D341Med (cell line): ENCODE measurements at regions not wholly inside any gene's neighbourhood (a gene's known extent, or its start where the extent isn't known, plus 50 kb on each side); places are given as distances from the start of the nearest gene placed in this dataset.
A peak's percentile ranks its signal among the peaks of the same experiment; 100 is the strongest.

Experiments used
- DNase-seq: peaks from one replicate; pipeline ENCODE4 v3.0.0; 2012; ENCODE audit warnings: low spot score

GRCh38 chr20:57027777-57028176, 238.7 kb downstream of the BMP7 start:
- DNase-seq, result no peak

DNA sequence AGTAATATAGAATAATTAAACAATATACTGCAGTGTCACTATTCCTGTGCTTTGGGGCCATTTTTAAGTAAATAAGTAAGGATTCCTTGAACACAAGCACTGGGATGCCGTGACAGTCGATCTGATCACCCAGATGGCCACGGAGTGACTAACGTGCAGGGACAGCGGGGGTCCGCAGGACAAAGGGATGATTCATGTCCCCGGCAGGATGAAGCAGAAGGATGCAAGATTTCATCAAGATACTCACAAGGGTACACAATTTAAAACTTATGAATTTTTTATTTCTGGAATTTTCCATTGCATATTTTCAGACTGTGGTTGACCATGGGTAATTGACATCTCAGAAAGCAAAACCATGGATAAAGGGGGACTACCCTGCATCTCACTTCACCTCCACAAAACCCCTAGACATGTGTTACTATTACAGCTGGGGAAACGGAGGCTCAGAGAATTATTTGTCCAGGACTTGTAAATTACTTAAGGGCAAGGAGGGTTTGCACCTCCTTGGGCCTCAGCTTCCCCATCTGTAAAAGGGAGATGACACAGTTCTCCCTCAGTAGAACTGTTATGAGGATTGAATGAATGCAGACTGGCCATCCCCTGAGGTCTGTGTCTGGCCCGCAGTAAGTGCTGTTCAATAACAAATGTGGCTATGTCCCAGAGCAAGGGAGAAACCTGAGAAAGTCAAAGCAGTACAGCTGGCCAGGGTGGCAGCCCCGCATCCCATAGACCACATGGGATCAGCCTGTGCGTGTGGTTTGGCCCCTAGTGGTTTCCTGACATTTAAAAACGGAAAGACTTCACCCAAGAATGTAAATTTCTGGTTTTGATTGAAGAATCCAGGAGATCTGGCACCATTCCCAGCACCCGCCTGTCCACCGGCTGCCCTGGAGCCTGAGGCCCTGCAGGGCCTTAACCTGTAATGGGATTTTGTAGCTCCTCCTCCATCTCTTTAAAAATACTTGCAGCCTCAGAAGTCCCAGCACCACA, 235.5 kb downstream of the BMP7 start:
- DNase-seq, result no peak

- DNase-seq, result no peak
Observed at GRCh38 chr20:57031867-57032355, 234.5 kb downstream of the BMP7 start.

DNA sequence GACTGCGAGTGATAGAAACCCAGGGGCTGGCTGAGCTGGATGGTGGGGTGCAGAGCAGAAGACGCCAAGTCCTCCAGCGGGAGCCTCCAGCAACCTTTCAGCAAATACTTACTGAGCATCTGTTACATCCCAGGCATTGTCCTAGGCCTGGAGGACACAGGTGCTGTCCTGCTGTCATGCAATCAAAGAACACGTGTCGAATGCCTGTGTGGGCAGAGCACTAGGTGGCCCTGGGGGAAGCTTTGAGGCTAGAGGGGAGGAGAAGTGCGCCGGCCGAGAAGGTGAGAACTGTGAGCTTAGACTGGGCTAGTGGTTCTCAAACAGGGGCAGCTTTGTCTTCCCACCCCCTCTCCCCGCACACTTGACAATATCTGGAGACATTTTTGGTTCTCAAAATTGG, 233.6 kb downstream of the BMP7 start:
- no peak for DNase-seq

GRCh38 chr20:57034001-57034400, 232.4 kb downstream of the BMP7 start:
- DNase-seq, result no peak

- no peak for DNase-seq
Observed at GRCh38 chr20:57037689-57038088, 228.8 kb downstream of the BMP7 start.

- no peak for DNase-seq
Observed at GRCh38 chr20:57038608-57039440, 227.6 kb downstream of the BMP7 start.

- no peak for DNase-seq
Observed at GRCh38 chr20:57040466-57040865, 226.0 kb downstream of the BMP7 start.

DNA sequence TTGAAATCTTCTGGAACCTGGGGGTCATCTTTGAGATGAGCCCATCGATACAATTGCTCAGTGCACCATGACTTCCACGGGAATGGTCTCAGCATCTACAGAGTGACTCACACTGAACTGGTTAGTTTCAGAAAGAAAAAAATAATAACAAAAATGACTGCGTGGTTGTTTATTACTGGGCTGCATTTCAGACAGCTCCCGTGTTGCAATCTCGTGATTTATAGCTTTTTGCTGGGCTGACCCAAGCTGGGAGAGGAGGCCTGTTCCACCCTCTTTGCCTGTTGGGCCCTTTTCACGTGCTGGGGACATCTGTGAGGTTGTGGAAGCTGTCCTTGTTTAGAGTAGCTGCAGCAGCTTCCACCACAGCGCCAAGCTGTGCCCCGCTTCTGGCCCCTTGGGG, 225.5 kb downstream of the BMP7 start:
- no peak for DNase-seq

- DNase-seq, result no peak
Observed at GRCh38 chr20:57043091-57043490, 223.3 kb downstream of the BMP7 start.

- no peak for DNase-seq
Observed at GRCh38 chr20:57043669-57044268, 222.7 kb downstream of the BMP7 start.

GRCh38 chr20:57047281-57048026, 219.0 kb downstream of the BMP7 start:
- peak; percentile 57 for DNase-seq

GRCh38 chr20:57048027-57048869, 218.2 kb downstream of the BMP7 start:
- peak; percentile 78 for DNase-seq

DNA sequence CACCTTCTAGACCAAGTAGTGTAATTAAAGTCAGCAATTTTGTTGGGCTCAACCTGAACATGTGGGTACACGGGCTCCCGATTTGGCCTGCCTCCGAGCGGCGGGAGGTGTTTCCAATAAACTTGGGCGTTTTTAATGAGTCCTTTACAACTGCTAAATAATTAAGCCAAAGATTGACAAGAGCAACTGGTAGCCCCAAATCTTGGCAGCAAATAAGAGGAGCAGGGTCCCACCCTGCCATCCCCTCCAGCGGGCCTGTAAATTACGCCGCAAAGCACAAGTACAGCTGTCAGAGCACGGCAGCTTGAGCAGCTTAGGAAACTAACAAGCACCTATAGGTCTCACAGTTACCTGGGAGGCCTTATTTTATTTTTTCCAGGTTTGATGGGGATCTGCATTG, 217.1 kb downstream of the BMP7 start:
- DNase-seq, result no peak

GRCh38 chr20:57051096-57051495, 215.3 kb downstream of the BMP7 start:
- no peak for DNase-seq

DNA sequence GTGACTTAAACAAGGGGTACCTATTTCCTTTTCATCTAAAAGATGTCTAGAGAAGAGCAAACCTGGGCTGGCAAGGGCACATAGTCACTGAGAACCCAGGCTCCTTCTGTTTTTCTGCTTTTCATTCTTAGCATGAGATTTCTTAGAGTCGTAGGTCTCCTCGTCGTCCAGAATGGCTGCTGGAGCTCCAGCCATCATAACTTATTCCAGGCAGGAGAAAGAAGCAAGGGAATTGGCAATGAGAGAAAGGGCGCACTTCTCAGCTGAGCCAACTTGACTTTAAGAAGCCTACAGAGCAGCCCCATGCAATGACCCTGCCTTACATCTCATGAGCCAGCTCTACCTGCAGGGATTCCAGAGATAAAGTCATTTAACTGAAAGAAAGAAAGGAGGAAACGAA, 213.4 kb downstream of the BMP7 start:
- DNase-seq, result no peak

DNA sequence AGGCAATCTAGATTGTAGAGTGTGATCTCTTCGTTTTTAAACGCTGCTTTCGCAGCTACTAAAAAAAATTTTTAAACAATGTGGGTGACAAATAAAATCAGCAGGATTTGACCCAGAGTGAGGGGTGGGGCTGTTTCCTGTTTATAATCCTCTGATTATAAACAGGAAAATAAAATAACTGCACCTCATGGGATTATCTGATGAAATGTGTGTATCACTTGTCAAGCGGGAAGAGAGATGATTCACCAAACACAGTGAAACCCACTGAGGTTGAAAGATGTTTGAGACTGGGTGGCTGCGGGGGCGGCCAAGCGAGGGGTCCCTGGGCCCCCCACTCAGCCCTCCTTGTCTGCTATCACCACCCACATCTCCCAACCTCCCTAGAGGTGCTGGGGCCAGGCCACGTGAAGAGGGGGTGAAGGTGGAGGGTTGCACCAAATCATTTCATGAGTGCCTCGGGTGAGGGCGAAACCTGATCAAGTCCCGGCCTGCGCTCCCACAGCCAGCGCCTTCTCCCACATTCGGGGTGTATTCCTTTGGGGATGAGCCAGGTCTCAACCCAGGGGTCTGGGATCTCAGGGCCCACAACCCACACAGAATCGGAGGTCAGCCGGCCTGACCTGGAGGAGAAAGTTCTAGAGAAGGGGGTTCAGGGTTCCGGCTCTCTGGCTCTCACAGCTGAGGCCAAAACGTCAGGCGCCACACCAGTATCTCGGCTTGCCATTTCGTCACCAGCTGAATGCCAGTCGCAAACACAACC, 212.5 kb downstream of the BMP7 start:
- no peak for DNase-seq

- no peak for DNase-seq
Observed at GRCh38 chr20:57055345-57055744, 211.1 kb downstream of the BMP7 start.

DNA sequence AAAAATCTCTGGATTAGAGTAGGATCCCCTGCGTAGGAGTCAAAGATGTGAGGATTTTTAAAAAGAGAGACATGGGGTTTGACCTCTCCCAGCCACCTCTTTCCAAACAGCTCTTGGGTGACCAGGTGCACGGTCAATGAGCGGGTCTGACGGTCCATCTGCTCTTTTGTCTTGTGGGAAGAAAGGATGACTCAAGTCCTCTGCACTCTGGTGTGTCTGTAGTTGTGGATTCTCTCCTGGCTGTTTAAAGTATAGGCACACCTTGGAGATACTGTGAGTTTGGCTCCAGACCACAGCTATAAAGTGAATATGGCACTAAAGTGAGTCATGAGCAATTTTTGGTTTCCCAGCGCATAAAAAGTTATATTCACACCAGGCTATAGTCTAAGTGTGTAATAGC, 209.8 kb downstream of the BMP7 start:
- no peak for DNase-seq

DNA sequence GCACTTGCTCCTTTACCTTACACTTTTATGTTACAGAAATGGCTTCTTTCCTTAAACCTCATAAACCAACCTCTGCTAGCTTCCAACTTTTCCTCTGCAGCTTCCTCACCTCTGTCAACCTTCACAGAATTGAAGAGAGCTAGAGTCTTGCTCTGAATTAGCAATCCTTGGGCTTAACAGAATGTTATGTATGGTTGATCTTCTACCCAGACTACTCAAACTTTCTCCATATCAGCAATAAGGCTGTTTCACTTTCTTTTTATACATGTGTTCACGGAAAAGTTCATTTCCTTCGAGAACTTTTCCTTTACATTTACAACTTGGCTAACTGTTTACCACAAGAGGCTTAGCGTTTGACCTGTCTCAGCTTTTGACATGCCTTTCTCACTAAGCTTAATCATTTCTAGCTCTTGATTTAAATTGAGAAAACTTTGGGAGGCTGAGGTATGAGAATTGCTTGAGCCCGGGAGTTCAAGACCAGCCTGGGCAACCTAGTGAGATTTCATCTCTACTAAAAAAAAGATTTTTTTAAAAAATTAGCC, 207.3 kb downstream of the BMP7 start:
- DNase-seq, result no peak
